ENCODE measurements at regions not wholly inside any gene's neighbourhood (a gene's known extent, or its start where the extent isn't known, plus 50 kb on each side); places are given as distances from the start of the nearest gene placed in this dataset.
A peak's percentile ranks its signal among the peaks of the same experiment; 100 is the strongest.
"Not testable (repeated sequence)": the region's sequence is repeated elsewhere in the genome, so short reads cannot be mapped to it uniquely, and the experiment has no call there.

- no peak for DNase-seq
These were observed 531.2 kb downstream of the PIK3C3 start for GRCh38 chr18:42486271-42486670.

- DNase-seq, result no peak
These were observed 553.8 kb downstream of the PIK3C3 start for GRCh38 chr18:42508683-42509296.

GRCh38 chr18:42509750-42510415 is 554.8 kb downstream of the PIK3C3 start:
- no peak for DNase-seq

- no peak for DNase-seq
These were observed 555.5 kb downstream of the PIK3C3 start for GRCh38 chr18:42510540-42510939.

- no peak for DNase-seq
These were observed 558.4 kb downstream of the PIK3C3 start for GRCh38 chr18:42513441-42513840.

- no peak for DNase-seq
These were observed 559.5 kb downstream of the PIK3C3 start for GRCh38 chr18:42514512-42514911.

- DNase-seq, result no peak
These were observed 562.9 kb downstream of the PIK3C3 start for GRCh38 chr18:42517896-42518295.

- DNase-seq, result not testable (repeated sequence)
These were observed 563.3 kb downstream of the PIK3C3 start for GRCh38 chr18:42518331-42518730.

GRCh38 chr18:42520138-42520537 is 565.1 kb downstream of the PIK3C3 start:
- DNase-seq, result no peak

- no peak for DNase-seq
These were observed 570.9 kb downstream of the PIK3C3 start for GRCh38 chr18:42525905-42526304.

- DNase-seq, result no peak
These were observed 572.7 kb downstream of the PIK3C3 start for GRCh38 chr18:42527766-42528165.

GRCh38 chr18:42530276-42530675 is 575.2 kb downstream of the PIK3C3 start:
- DNase-seq, result no peak

GRCh38 chr18:42532119-42532518 is 577.1 kb downstream of the PIK3C3 start:
- no peak for DNase-seq

- DNase-seq, result peak; percentile 19
These were observed 578.1 kb downstream of the PIK3C3 start for GRCh38 chr18:42533009-42533575.

- no peak for DNase-seq
These were observed 578.6 kb downstream of the PIK3C3 start for GRCh38 chr18:42533616-42534015.

GRCh38 chr18:42534313-42534712 is 579.3 kb downstream of the PIK3C3 start:
- DNase-seq, result no peak

- DNase-seq, result no peak
These were observed 579.0 kb downstream of the RIT2 start for GRCh38 chr18:42536442-42536841.

- DNase-seq, result no peak
These were observed 578.2 kb downstream of the RIT2 start for GRCh38 chr18:42537291-42537690.

GRCh38 chr18:42544901-42545300 is 570.6 kb downstream of the RIT2 start:
- no peak for DNase-seq

GRCh38 chr18:42545825-42546224 is 569.7 kb downstream of the RIT2 start:
- no peak for DNase-seq

- DNase-seq, result no peak
These were observed 567.0 kb downstream of the RIT2 start for GRCh38 chr18:42548493-42548892.

- no peak for DNase-seq
These were observed 565.9 kb downstream of the RIT2 start for GRCh38 chr18:42549596-42549995.

- DNase-seq, result not testable (repeated sequence)
These were observed 562.9 kb downstream of the RIT2 start for GRCh38 chr18:42552559-42552958.

GRCh38 chr18:42559069-42559690 is 556.3 kb downstream of the RIT2 start:
- DNase-seq, result no peak
